ENCODE measurements at regions not wholly inside any gene's neighbourhood (a gene's known extent, or its start where the extent isn't known, plus 50 kb on each side); places are given as distances from the start of the nearest gene placed in this dataset.

DNA sequence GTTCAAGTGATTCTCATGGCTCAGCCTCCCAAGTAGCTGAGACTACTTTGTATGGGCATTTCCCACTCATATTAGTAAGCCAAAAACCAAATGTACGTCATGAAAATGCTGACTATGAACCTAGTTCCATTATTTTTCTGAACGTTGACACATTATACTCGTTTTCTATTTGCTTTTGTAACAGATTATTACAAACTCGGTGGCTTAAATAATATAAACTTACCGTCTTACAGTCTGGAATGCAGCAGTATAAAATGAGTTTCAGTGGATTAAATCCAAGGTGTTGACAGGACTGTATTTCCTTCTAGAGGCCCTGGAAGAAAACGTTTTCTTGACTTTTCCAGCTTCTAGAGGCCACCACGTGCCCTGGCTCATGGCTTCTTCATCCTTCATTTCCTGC lies 517.0 kb downstream of the GADD45G start:
- DNase-seq, result no peak
- Mint-ChIP-seq H3K4me3 (no peak overlapping the region), H3K9me3 (no peaks in the 10 kb centered on the region), H3K27me3 (peaks cover 11% of the 10 kb centered on the region), H3K4me1 (no peaks in the 10 kb centered on the region), H3K27ac (no peak overlapping the region), H3K36me3 (no peaks in the 10 kb centered on the region)
- CTCF ChIA-PET, result interaction anchor here (0.7 to 1.6 kb wide), 3 partner anchors 504 to 528 kb away, joined by 3 to 6 read pairs (median 4); no protein-coding TSS in a partner anchor

DNA sequence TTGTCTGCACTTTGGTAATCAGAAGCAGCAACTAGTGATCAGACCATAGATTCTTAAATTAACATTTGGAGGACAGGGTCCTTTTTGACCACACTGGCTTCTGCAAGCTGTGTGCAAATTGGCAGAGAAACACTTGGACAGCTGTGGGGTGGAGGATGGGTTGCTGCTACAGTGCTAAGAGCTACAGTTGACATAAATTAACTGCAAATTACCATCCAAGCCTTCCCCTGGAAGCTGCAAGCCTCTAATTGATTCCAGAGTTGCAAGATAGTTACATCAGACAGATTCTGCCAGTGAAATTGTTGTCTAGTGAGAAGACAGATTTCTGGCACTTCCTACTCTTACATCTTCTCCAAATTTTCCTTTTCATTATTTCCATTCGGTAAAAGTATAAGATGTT lies 517.7 kb downstream of the DIRAS2 start:
- peaks cover 17% of the 10 kb centered on the region for H3K27me3 Mint-ChIP-seq
- H3K9me3 Mint-ChIP-seq, result no peaks in the 10 kb centered on the region
- H3K4me3 Mint-ChIP-seq, result no peak overlapping the region
- H3K4me1 Mint-ChIP-seq, result no peaks in the 10 kb centered on the region
- no peaks in the 10 kb centered on the region for H3K36me3 Mint-ChIP-seq
- CTCF ChIA-PET, result interaction anchor here (1.1 kb wide), 1 partner anchor 532 kb away, joined by 3 read pairs; no protein-coding TSS in a partner anchor
- H3K27ac Mint-ChIP-seq, result no peak overlapping the region
- DNase-seq, result no peak

DNA sequence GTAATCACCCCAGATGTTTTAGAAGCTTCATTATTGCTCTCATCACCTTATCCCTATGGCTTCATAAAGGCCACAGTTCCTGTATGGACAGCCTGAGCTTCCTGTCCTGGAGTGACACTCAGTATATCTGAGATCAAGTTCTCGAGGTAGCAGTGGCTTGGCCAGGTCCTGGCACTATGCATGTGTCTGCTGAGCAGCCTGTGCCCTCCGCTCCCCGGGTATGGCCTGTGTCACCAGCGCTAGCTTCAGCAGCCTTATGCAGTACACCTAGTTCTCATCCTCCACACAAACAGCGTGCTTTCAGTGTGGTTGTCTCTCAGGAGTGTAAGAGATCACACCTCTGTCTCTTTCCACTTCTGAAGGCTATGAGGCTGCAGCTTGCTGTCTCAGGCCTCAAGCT lies 514.7 kb downstream of the DIRAS2 start:
- Mint-ChIP-seq H3K36me3 (no peaks in the 10 kb centered on the region), H3K4me3 (no peak overlapping the region), H3K27ac (no peak overlapping the region), H3K4me1 (no peaks in the 10 kb centered on the region), H3K27me3 (peaks cover 17% of the 10 kb centered on the region), H3K9me3 (no peaks in the 10 kb centered on the region)
- no peak for DNase-seq
- CTCF ChIA-PET, result interaction anchor here (1.2 kb wide), 1 partner anchor 14 kb away, joined by 5 read pairs; no protein-coding TSS in a partner anchor

DNA sequence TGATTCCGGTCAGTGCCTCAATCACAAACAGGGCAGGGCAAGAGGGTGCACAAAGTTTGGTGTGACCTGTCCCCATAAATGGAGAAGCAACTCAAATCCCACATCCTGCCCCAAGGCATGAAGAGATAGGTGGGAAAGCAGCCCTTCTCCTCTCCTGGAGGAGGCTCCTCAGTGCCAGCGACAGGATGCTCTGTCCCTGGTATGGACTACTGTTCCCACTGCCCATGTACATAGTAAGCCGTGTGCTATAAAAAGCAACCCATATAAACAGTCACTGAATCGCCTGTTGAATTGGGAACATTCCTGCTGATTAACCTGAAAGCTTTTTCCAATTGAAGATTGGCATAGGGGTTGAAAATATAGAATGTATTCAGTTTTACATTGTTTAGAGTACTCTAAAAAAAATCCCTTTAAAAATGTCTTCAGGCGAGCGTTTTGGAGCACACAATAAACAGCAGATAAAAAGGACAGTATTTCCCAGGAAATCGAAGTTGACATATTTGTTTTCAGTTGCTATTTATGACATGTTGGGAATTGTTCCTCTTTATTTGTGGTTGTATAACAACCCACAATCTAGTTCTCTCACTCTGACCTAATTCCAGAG lies 513.9 kb downstream of the DIRAS2 start:
- CTCF ChIA-PET, result interaction anchor here (1.2 kb wide), 1 partner anchor 14 kb away, joined by 5 read pairs; no protein-coding TSS in a partner anchor
- H3K4me1 Mint-ChIP-seq, result no peaks in the 10 kb centered on the region
- H3K4me3 Mint-ChIP-seq, result no peak overlapping the region
- peaks cover 17% of the 10 kb centered on the region for H3K27me3 Mint-ChIP-seq
- no peaks in the 10 kb centered on the region for H3K9me3 Mint-ChIP-seq
- no peak overlapping the region for H3K27ac Mint-ChIP-seq
- no peaks in the 10 kb centered on the region for H3K36me3 Mint-ChIP-seq
- DNase-seq, result no peak

DNA sequence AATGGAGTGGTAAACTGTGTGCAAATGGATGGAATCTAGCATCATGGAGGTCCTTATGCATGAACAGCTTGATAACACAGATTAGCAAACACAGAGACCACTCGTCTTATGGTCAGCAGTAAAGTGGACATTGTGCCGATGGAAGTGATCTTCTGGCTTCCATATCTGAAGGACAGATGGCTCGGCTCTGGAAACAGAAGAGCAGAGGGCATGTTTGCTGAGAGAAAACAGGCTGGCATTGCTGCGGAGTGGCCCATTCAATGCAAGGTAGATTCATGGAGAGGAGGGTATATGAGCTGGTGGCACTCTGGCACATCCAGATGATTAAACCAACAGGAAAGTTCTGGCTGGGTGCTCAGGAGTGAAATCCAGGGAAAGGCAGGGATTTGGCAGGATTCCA lies 513.2 kb downstream of the DIRAS2 start:
- Mint-ChIP-seq H3K27ac (no peak overlapping the region), H3K27me3 (peaks cover 17% of the 10 kb centered on the region), H3K9me3 (no peaks in the 10 kb centered on the region), H3K4me3 (no peak overlapping the region), H3K4me1 (no peaks in the 10 kb centered on the region), H3K36me3 (no peaks in the 10 kb centered on the region)
- DNase-seq, result no peak
- CTCF ChIA-PET, result no interaction called here

DNA sequence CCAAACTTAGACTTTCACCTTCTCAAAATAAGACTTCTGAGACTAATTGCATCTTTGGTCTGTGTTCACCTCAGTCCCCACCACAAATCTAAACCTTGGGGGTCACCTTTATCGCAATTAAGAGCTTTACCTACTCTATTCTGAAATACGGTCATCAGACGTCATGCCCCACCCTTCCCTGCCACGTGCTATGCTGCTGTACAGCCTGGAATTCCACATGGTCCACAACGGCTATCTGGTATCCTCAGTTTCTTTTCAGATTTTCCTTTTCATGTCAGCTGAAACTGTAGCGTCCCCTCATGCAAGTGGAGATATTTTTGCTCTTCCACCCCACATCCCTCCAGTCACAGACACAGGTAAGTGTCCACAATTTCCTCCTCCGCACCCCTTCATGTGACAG lies 511.1 kb downstream of the DIRAS2 start:
- Mint-ChIP-seq H3K4me1 (no peaks in the 10 kb centered on the region), H3K4me3 (no peak overlapping the region), H3K27ac (no peak overlapping the region), H3K27me3 (peaks cover 15% of the 10 kb centered on the region), H3K36me3 (no peaks in the 10 kb centered on the region), H3K9me3 (no peaks in the 10 kb centered on the region)
- no peak for DNase-seq
- CTCF ChIA-PET, result interaction anchor here (1.3 kb wide), 1 partner anchor 9 kb away, joined by 4 read pairs; no protein-coding TSS in a partner anchor

DNA sequence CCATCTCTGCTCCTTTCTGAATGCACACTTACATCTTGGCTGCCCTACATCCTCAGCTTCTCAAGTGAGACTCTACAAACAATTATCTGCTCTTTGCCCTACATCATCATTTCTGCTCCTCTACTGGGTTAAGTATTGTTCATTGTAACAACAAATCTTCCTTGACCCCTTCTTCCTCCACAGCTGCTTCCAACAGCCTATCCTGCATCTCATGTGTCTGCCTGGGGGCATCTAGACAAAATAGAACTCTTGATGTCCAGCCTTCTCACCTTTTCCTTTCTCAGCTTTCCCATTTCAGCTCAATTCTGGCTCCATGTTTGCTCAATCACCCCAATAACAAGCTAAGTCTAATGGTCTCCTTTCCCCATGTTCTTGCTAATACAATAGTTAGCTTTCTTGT lies 509.8 kb downstream of the DIRAS2 start:
- no peak for DNase-seq
- no peaks in the 10 kb centered on the region for H3K4me1 Mint-ChIP-seq
- H3K27ac Mint-ChIP-seq, result no peak overlapping the region
- H3K4me3 Mint-ChIP-seq, result no peak overlapping the region
- H3K9me3 Mint-ChIP-seq, result no peaks in the 10 kb centered on the region
- H3K27me3 Mint-ChIP-seq, result peaks cover 10% of the 10 kb centered on the region
- no peaks in the 10 kb centered on the region for H3K36me3 Mint-ChIP-seq
- CTCF ChIA-PET, result interaction anchor here (0.8 to 1.3 kb wide), 2 partner anchors 8 to 10 kb away, joined by 3 to 4 read pairs; no protein-coding TSS in a partner anchor

DNA sequence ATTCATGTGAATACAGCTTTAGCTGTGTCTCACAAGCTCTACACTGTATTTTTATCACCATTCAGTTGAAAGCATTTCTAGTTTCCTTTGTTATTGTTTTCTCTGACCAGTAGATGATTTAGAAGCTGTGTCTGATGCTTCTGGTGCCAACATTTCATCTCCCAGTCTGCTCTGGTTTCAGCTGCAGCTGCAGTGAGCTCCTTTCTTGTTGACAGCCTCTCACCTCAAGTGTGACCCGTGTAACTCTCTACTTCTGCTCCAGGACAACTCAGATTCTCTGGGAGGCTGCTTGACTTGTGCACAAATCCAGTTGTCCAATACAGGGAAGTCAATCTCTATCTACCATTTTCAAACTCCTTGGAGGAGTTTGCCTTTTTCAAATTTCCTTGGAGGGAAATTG lies 504.8 kb downstream of the DIRAS2 start:
- no peak for DNase-seq
- Mint-ChIP-seq H3K36me3 (no peaks in the 10 kb centered on the region), H3K4me3 (no peak overlapping the region), H3K27ac (no peak overlapping the region), H3K4me1 (no peaks in the 10 kb centered on the region), H3K27me3 (peaks cover 29% of the 10 kb centered on the region), H3K9me3 (no peaks in the 10 kb centered on the region)
- CTCF ChIA-PET, result no interaction called here

DNA sequence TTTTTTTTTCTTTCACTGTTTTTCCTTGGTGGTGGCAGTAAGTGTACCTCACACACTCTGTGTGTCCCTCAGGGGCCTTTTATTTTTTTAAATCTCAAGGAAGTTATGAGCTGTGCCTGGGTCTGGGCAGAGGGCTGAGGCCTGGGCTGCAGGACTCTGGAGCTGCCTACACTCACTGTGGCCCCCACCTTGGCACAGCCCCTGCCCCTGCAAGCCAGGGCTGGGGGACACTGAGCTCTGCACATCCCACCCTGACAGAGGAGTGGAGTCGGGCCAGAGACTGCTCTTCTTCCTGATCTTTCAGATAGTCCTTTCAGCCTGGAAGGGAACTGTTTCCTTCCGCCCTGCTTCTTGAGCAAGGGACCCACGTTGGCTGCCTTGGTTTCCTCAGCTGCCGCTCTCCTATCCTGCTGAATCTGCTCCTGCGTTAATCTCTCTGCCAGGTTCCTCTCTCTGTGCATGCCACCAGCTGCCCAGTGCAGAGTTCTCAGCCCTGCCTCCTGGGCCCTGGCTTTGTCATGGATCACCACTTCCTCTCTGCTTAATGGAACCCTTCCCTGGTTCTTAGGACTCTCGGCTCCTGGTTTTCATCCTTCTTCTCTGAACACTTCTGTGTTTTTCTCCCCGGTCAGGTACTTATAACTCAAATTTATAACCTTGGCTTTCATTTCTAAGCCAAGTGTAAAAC lies 502.3 kb downstream of the DIRAS2 start:
- no peaks in the 10 kb centered on the region for H3K4me1 Mint-ChIP-seq
- CTCF ChIA-PET, result interaction anchor here (0.6 to 1.4 kb wide), 4 partner anchors 8 to 1716 kb away, joined by 3 to 4 read pairs (median 3); no protein-coding TSS in a partner anchor
- H3K27ac Mint-ChIP-seq, result no peak overlapping the region
- H3K4me3 Mint-ChIP-seq, result no peak overlapping the region
- H3K9me3 Mint-ChIP-seq, result no peaks in the 10 kb centered on the region
- DNase-seq, result no peak
- H3K27me3 Mint-ChIP-seq, result peaks cover 26% of the 10 kb centered on the region
- H3K36me3 Mint-ChIP-seq, result no peaks in the 10 kb centered on the region

DNA sequence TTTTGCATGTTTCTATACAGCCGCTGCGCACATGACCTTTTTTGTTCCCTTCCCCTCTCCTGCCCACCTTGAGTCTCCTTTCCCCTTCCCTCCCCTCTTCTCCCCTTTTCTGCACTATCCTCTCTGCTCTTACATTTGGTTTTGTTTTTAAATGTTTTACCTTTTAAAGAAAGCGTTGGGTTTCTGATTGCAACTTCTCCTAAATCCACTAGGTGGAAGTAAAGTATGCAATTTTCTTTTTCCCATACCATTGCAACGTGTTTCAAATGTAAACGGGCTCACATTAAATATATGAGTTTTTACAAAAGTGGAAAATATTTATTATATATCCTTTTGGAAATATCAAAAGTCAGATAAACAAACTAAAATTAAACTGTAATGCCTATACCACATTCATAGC lies 500.9 kb downstream of the DIRAS2 start:
- Mint-ChIP-seq H3K27ac (no peak overlapping the region), H3K4me3 (no peak overlapping the region), H3K4me1 (no peaks in the 10 kb centered on the region), H3K36me3 (no peaks in the 10 kb centered on the region), H3K9me3 (no peaks in the 10 kb centered on the region), H3K27me3 (peaks cover 31% of the 10 kb centered on the region)
- CTCF ChIA-PET, result interaction anchor here (0.7 to 1.3 kb wide), 4 partner anchors 10 to 539 kb away, joined by 3 to 5 read pairs (median 4); no protein-coding TSS in a partner anchor
- no peak for DNase-seq

DNA sequence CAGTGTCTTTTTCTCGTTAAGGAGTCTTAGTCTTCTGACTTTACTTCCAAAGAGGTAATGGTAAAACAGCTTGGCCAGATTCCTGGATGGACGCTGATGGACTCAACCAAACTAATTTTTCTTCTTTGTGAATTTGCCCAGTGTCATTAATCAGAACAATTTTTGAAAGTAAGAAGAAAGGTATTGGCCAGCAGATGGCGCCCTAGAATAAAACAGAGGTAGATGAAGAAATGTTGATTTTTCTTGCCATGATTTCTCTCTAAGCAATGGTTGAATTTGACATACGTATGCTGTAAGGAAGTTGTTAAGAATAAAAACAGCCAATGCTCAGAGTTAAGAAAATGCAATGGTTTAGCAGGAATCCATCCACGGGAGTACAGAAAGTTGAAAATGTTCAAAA lies 500.0 kb downstream of the DIRAS2 start:
- Mint-ChIP-seq H3K27me3 (peaks cover 31% of the 10 kb centered on the region), H3K4me3 (no peak overlapping the region), H3K36me3 (no peaks in the 10 kb centered on the region), H3K4me1 (no peaks in the 10 kb centered on the region), H3K27ac (no peak overlapping the region), H3K9me3 (no peaks in the 10 kb centered on the region)
- CTCF ChIA-PET, result interaction anchor here (0.9 to 1.4 kb wide), 3 partner anchors 14 to 540 kb away, joined by 3 to 5 read pairs (median 5); no protein-coding TSS in a partner anchor
- DNase-seq, result peak; percentile 69

DNA sequence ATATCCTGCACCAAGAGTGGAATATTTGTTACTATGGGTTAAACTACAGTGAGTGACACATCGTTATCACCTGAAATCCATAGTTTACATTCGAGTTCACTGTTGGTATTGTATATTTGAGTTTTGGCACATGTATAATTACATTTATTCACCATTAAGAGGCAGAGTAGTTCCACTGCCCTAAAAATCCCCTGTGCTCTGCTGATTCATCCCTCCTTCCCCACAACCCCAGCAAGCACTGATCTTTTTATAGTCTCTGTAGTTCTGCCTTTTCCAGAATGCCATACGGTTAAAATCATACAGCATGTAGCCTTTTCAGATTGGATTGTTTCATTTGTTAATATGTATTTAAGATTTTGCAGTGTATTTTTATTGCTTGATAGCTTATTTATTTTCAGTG lies 495.2 kb downstream of the DIRAS2 start:
- H3K36me3 Mint-ChIP-seq, result no peaks in the 10 kb centered on the region
- no peak overlapping the region for H3K27ac Mint-ChIP-seq
- CTCF ChIA-PET, result no interaction called here
- DNase-seq, result no peak
- H3K9me3 Mint-ChIP-seq, result no peaks in the 10 kb centered on the region
- no peaks in the 10 kb centered on the region for H3K4me1 Mint-ChIP-seq
- H3K4me3 Mint-ChIP-seq, result no peak overlapping the region
- H3K27me3 Mint-ChIP-seq, result peaks cover 5% of the 10 kb centered on the region

DNA sequence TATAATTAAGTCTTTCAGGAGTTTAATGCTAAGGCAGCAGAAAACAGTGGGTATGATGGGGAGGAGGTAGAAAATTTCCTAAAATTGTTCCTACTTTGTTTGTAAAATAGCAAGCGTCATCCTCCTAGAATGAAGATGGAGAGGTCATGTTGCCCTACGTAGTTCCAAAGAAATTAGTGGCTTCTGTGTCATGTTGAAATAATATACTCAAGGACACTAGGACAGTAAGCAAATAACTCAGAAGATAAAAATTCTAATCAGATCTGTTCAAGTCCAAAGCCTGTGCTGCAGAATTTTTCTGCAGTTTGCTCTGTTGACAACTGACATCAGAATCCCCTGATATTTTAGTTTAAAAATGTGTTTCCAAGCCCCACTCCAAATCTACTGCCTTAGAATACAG lies 486.3 kb downstream of the DIRAS2 start:
- DNase-seq, result no peak
- no peaks in the 10 kb centered on the region for H3K4me1 Mint-ChIP-seq
- CTCF ChIA-PET, result no interaction called here
- no peak overlapping the region for H3K4me3 Mint-ChIP-seq
- no peaks in the 10 kb centered on the region for H3K36me3 Mint-ChIP-seq
- H3K27ac Mint-ChIP-seq, result no peak overlapping the region
- H3K9me3 Mint-ChIP-seq, result no peaks in the 10 kb centered on the region
- peaks cover 3% of the 10 kb centered on the region for H3K27me3 Mint-ChIP-seq

DNA sequence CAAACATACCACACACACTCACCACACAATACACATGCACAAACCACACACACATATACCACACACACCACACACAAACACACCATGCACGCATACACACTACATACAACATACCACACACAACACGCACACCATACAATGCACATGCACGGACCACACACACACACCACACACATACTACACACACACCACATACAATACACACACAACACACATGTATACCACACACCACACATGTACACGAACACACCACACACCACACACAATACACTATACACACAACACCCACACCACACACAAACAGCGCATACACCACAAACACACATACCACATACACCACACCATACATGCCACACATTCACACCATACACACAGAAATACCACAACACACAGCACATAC lies 480.3 kb downstream of the DIRAS2 start:
- H3K27ac Mint-ChIP-seq, result no peak overlapping the region
- no peaks in the 10 kb centered on the region for H3K36me3 Mint-ChIP-seq
- CTCF ChIA-PET, result no interaction called here
- no peak for DNase-seq
- H3K27me3 Mint-ChIP-seq, result peaks cover 6% of the 10 kb centered on the region
- no peak overlapping the region for H3K4me3 Mint-ChIP-seq
- H3K4me1 Mint-ChIP-seq, result no peaks in the 10 kb centered on the region
- H3K9me3 Mint-ChIP-seq, result no peaks in the 10 kb centered on the region

DNA sequence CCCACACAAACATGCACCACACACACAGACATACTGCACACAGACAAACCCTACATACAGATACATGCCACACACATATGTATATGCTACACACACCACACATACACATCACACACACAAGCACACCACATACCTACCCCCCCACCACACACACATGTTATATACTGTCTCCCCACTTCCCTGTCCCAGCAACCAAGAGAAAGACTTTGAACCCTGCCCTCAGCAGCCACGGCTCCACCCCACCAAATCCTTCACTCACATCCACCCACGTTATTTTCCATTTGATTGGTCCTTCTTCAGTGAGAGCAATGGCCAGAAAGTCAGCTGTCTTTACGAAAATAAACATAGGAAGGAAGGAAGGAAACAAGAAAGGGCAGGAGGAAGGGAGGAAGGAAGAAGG lies 479.8 kb downstream of the DIRAS2 start:
- Mint-ChIP-seq H3K27me3 (peaks cover 6% of the 10 kb centered on the region), H3K4me1 (no peaks in the 10 kb centered on the region), H3K9me3 (no peaks in the 10 kb centered on the region), H3K27ac (no peak overlapping the region), H3K36me3 (no peaks in the 10 kb centered on the region), H3K4me3 (no peak overlapping the region)
- no peak for DNase-seq
- CTCF ChIA-PET, result no interaction called here

All from activated naive CD4-positive, alpha-beta T cell treated with anti-CD3 and anti-CD28 coated beads, Interleukin-2, amount 10 ng/mL, durations not matched to agents 7 days and 5 days (primary cell).